OCI-LY1 (cell line): ENCODE measurements at regions not wholly inside any gene's neighbourhood (a gene's known extent, or its start where the extent isn't known, plus 50 kb on each side); places are given as distances from the start of the nearest gene placed in this dataset.

Experiments
- CTCF ChIP-seq: fragments of 200-600 bp; sonication (generic), shearing (Covaris generic); IDR thresholded peaks from 2 replicates; pipeline ENCODE4 v1.5.1; 2017; ENCODE audit warnings: mild to moderate bottlenecking, antibody characterized with exemption, low read length, moderate library complexity, mixed read lengths
- EZH2 ChIP-seq: fragments of 200-600 bp; sonication (generic), shearing (Covaris generic); IDR thresholded peaks from 2 replicates; pipeline ENCODE4 v1.8.0; 2017; ENCODE audit warnings: borderline replicate concordance, mixed run types, mild to moderate bottlenecking, antibody characterized with exemption, low read length, moderate library complexity, mixed read lengths

GRCh38 chr13:88643233-88643632, 972.1 kb downstream of the SLITRK5 start:
- TF ChIP-seq CTCF (no peak), EZH2 (no peak)
